ENCODE measurements at regions not wholly inside any gene's neighbourhood (a gene's known extent, or its start where the extent isn't known, plus 50 kb on each side); places are given as distances from the start of the nearest gene placed in this dataset.

- Histone ChIP-seq H3K4me3 (no peak overlapping the region), H3K9me3 (no peaks in the 10 kb centered on the region), H3K4me1 (no peaks in the 10 kb centered on the region), H3K27me3 (no peaks in the 10 kb centered on the region), H3K36me3 (no peaks in the 10 kb centered on the region), H3K27ac (no peak overlapping the region)
- DNase-seq (ENCODE audit: extremely low spot score in 2 of 2), result no peak
- TF ChIP-seq CTCF (IDR thresholded peaks at IDR 0.05), result no peak
- TF ChIP-seq POLR2A (IDR thresholded peaks at IDR 0.05), result no peak
- no peak for TF ChIP-seq POLR2AphosphoS5 (IDR thresholded peaks at IDR 0.05; ENCODE audit: insufficient read depth in 1 of 2, low read depth in 1 of 2)
- intact Hi-C loops (cut with DNase I), result no loop called here
Measured at GRCh38 chr7:119825091-119825655, 447.8 kb upstream of the KCND2 start.

GRCh38 chr7:119826547-119826946 lies 446.4 kb upstream of the KCND2 start:
- no peak for DNase-seq (ENCODE audit: extremely low spot score in 2 of 2)
- TF ChIP-seq POLR2A (IDR thresholded peaks at IDR 0.05) (no peak), POLR2AphosphoS5 (IDR thresholded peaks at IDR 0.05; ENCODE audit: insufficient read depth in 1 of 2, low read depth in 1 of 2) (no peak), CTCF (IDR thresholded peaks at IDR 0.05) (no peak)
- no peak overlapping the region for H3K4me3 ChIP-seq
- H3K27ac ChIP-seq, result no peak overlapping the region
- H3K4me1 ChIP-seq, result no peaks in the 10 kb centered on the region
- intact Hi-C loops (cut with DNase I), result no loop called here
- no peaks in the 10 kb centered on the region for H3K27me3 ChIP-seq
- no peaks in the 10 kb centered on the region for H3K36me3 ChIP-seq
- H3K9me3 ChIP-seq, result no peaks in the 10 kb centered on the region

- no peak overlapping the region for H3K27ac ChIP-seq
- H3K9me3 ChIP-seq, result no peaks in the 10 kb centered on the region
- DNase-seq (ENCODE audit: extremely low spot score in 2 of 2), result no peak
- no peaks in the 10 kb centered on the region for H3K4me1 ChIP-seq
- H3K4me3 ChIP-seq, result no peak overlapping the region
- TF ChIP-seq POLR2AphosphoS5 (IDR thresholded peaks at IDR 0.05; ENCODE audit: insufficient read depth in 1 of 2, low read depth in 1 of 2), result no peak
- no peak for TF ChIP-seq POLR2A (IDR thresholded peaks at IDR 0.05)
- H3K36me3 ChIP-seq, result no peaks in the 10 kb centered on the region
- H3K27me3 ChIP-seq, result no peaks in the 10 kb centered on the region
- intact Hi-C loops (cut with DNase I), result no loop called here
Measured at GRCh38 chr7:119838444-119838843, 434.5 kb upstream of the KCND2 start.

- no peaks in the 10 kb centered on the region for H3K27me3 ChIP-seq
- no peaks in the 10 kb centered on the region for H3K36me3 ChIP-seq
- DNase-seq (ENCODE audit: extremely low spot score in 2 of 2), result no peak
- no peak overlapping the region for H3K4me3 ChIP-seq
- no peaks in the 10 kb centered on the region for H3K4me1 ChIP-seq
- intact Hi-C loops (cut with DNase I), result no loop called here
- TF ChIP-seq POLR2AphosphoS5 (IDR thresholded peaks at IDR 0.05; ENCODE audit: insufficient read depth in 1 of 2, low read depth in 1 of 2) (no peak), CTCF (IDR thresholded peaks at IDR 0.05) (no peak), POLR2A (IDR thresholded peaks at IDR 0.05) (no peak)
- no peak overlapping the region for H3K27ac ChIP-seq
- no peaks in the 10 kb centered on the region for H3K9me3 ChIP-seq
Measured at GRCh38 chr7:119842337-119842736, 430.6 kb upstream of the KCND2 start.

- no peaks in the 10 kb centered on the region for H3K4me1 ChIP-seq
- no peaks in the 10 kb centered on the region for H3K27me3 ChIP-seq
- TF ChIP-seq POLR2A (IDR thresholded peaks at IDR 0.05), result no peak
- TF ChIP-seq CTCF (IDR thresholded peaks at IDR 0.05), result no peak
- no peak for TF ChIP-seq POLR2AphosphoS5 (IDR thresholded peaks at IDR 0.05; ENCODE audit: insufficient read depth in 1 of 2, low read depth in 1 of 2)
- H3K36me3 ChIP-seq, result no peaks in the 10 kb centered on the region
- intact Hi-C loops (cut with DNase I), result no loop called here
- no peak overlapping the region for H3K4me3 ChIP-seq
- H3K9me3 ChIP-seq, result no peaks in the 10 kb centered on the region
- no peak for DNase-seq (ENCODE audit: extremely low spot score in 2 of 2)
- H3K27ac ChIP-seq, result no peak overlapping the region
Measured at GRCh38 chr7:119842786-119843185, 430.2 kb upstream of the KCND2 start.

Measured in vagina (tissue), 2 donors.